H1 (cell line): ENCODE measurements at regions not wholly inside any gene's neighbourhood (a gene's known extent, or its start where the extent isn't known, plus 50 kb on each side); places are given as distances from the start of the nearest gene placed in this dataset.

Experiments used
- RFX5 ChIP-seq: IDR thresholded peaks from 2 replicates; pipeline ENCODE4 v1.6.1; 2011; ENCODE audit warnings: low read depth, low read length, improper control_type of control experiment, borderline replicate concordance
- RNF2 ChIP-seq: fragments of 200-900, 300-1000 bp; sonication (generic); IDR thresholded peaks from 2 replicates; pipeline ENCODE4 v1.7.1; 2016; ENCODE audit warnings: borderline replicate concordance, low read depth, mild to moderate bottlenecking, antibody characterized with exemption, low read length; ENCODE audit not compliant: poor library complexity, severe bottlenecking; ENCODE audit errors: missing control alignments
- TF ChIP-seq, protein P1 (sequence below), 3 experiments: IDR thresholded peaks; 1 replicate in 2 of 3; 2 replicates in 1 of 3; pipeline versions ENCODE4 v1.5.1 to v1.6.1; 2011; ENCODE audit warnings: low read length in 3 of 3, mild to moderate bottlenecking in 3 of 3, inconsistent platforms in 2 of 3, low read depth in 1 of 3, moderate library complexity in 1 of 3; ENCODE audit not compliant: insufficient read depth in 1 of 3; ENCODE audit errors: control extremely low read depth in 1 of 3

DNA sequence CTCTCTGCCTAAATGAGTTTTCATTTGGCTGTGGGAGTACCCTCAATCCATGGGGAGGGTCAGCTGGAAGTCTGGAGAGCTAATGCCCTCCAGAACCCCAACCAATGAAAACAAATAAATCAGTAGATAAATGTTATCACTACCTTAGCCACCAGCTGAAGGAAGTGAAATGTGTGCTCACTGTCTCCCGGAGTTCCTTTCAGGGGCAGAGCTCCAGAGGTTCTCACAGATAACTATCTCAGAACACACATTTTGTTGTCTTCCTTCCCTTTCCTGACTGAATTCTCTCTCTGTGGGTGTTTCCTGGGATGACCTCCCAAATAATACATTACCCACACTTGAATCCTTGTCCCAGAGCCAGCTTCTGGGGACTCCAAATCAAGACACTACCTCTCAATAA is 779.6 kb downstream of the DIAPH3 start:
- TF ChIP-seq RNF2: no peak
- TF ChIP-seq, protein P1, sequence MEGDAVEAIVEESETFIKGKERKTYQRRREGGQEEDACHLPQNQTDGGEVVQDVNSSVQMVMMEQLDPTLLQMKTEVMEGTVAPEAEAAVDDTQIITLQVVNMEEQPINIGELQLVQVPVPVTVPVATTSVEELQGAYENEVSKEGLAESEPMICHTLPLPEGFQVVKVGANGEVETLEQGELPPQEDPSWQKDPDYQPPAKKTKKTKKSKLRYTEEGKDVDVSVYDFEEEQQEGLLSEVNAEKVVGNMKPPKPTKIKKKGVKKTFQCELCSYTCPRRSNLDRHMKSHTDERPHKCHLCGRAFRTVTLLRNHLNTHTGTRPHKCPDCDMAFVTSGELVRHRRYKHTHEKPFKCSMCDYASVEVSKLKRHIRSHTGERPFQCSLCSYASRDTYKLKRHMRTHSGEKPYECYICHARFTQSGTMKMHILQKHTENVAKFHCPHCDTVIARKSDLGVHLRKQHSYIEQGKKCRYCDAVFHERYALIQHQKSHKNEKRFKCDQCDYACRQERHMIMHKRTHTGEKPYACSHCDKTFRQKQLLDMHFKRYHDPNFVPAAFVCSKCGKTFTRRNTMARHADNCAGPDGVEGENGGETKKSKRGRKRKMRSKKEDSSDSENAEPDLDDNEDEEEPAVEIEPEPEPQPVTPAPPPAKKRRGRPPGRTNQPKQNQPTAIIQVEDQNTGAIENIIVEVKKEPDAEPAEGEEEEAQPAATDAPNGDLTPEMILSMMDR (IDR thresholded peaks at IDR 0.05; ENCODE audit: control extremely low read depth in 1 of 3, insufficient read depth in 1 of 3, low read depth in 1 of 3, low read length in 3 of 3): no peak
- TF ChIP-seq RFX5: no peak
